ENCODE measurements at regions not wholly inside any gene's neighbourhood (a gene's known extent, or its start where the extent isn't known, plus 50 kb on each side); places are given as distances from the start of the nearest gene placed in this dataset.
"Not testable (repeated sequence)": the region's sequence is repeated elsewhere in the genome, so short reads cannot be mapped to it uniquely, and the experiment has no call there.

DNA sequence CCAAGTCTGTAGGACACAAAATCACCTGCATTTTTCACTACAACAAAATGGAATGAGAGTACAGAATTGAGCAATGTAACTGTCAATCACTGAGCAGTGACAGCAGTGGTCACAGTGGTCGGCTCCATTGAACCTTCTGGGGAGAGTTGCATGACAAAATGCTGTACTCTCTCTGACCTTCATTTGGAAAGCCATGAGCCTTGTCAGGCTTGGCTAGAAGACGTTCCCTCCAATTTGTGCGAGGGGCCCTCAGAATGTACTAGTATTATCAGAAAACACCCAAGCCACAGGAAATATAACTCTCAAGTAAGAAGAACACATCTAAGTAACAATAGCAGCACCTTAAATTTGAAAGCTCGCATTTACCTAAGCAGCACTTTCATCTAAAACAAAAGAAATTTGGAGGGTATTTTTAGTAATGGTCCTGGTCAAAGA, 425.6 kb upstream of the MEF2C start:
- TF ChIP-seq, protein P1, sequence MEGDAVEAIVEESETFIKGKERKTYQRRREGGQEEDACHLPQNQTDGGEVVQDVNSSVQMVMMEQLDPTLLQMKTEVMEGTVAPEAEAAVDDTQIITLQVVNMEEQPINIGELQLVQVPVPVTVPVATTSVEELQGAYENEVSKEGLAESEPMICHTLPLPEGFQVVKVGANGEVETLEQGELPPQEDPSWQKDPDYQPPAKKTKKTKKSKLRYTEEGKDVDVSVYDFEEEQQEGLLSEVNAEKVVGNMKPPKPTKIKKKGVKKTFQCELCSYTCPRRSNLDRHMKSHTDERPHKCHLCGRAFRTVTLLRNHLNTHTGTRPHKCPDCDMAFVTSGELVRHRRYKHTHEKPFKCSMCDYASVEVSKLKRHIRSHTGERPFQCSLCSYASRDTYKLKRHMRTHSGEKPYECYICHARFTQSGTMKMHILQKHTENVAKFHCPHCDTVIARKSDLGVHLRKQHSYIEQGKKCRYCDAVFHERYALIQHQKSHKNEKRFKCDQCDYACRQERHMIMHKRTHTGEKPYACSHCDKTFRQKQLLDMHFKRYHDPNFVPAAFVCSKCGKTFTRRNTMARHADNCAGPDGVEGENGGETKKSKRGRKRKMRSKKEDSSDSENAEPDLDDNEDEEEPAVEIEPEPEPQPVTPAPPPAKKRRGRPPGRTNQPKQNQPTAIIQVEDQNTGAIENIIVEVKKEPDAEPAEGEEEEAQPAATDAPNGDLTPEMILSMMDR (IDR thresholded peaks at IDR 0.05; ENCODE audit: low read depth, low read length) = no peak
- no peak for DNase-seq (ENCODE audit: low read depth, low spot score)
- in situ Hi-C loops (cut with HindIII; ENCODE audit: low sequenced_read_pairs) = no loop called here
- no peak overlapping the region for H3K4me3 ChIP-seq (ENCODE audit: low read depth, low read length)

DNA sequence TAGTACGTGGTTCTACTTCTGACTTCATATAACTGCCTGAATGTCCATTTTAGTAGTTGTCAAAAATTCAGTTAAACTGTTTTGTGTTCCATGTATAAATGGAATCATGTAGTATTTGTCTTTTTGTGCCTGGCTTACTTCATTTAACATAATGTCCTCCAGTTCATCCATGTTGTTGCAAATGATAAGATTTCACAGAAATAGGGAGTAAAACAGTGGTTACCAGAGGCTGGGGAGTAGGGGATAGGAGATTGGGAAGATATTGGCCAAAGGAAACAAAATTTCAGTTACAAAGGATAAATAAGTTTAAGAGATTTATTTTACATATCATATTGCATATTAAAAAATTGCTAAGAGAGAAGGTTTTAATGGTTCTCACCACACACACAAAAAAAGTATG, 425.0 kb upstream of the MEF2C start:
- DNase-seq (ENCODE audit: low read depth, low spot score) = no peak
- in situ Hi-C loops (cut with HindIII; ENCODE audit: low sequenced_read_pairs) = no loop called here
- H3K4me3 ChIP-seq (ENCODE audit: low read depth, low read length) = no peak overlapping the region
- TF ChIP-seq, protein P1 (IDR thresholded peaks at IDR 0.05; ENCODE audit: low read depth, low read length) = no peak

DNA sequence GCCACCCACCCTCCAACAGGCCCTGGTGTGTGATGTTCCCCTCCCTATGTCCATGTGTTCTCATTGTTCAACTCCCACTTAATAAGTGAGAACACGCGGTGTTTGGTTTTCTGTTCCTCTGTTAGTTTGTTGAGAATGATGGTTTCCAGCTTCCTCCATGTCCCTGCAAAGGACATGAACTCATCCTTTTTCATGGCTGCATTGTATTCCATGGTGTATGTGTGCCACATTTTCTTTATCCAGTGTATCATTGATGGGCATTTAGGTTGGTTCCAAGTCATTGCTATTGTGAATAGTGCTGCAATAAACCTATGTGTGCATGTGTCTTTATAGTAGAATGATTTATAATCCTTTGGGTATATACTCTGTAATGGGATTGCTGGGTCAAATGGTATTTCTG, 424.2 kb upstream of the MEF2C start:
- H3K4me3 ChIP-seq (ENCODE audit: low read depth, low read length); in situ Hi-C loops (cut with HindIII; ENCODE audit: low sequenced_read_pairs); DNase-seq (ENCODE audit: low read depth, low spot score): not testable (repeated sequence)

DNA sequence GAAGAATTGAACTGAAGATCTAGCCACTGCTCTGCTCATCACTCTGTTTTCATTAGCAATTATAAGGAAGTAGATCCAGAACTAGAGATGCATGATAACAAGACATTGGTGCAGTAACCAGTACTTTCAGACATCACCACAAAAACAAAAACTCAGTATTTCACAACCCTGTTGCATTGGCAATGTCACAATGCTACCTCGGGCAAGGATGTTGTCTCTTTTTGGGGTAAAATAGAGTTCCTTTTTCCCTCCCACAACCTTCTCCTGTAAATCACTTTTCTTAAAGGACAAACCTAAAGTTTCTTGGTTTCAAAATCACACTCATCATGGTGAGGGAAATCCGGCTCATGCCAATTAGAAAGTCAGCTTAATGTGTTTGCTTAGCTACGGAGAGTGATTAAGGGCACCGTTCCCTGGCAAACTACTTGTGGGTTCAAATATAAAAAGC, 420.1 kb upstream of the MEF2C start:
- H3K4me3 ChIP-seq (ENCODE audit: low read depth, low read length) = no peak overlapping the region
- DNase-seq (ENCODE audit: low read depth, low spot score) = no peak
- in situ Hi-C loops (cut with HindIII; ENCODE audit: low sequenced_read_pairs) = no loop called here
- TF ChIP-seq, protein P1 (IDR thresholded peaks at IDR 0.05; ENCODE audit: low read depth, low read length) = no peak

DNA sequence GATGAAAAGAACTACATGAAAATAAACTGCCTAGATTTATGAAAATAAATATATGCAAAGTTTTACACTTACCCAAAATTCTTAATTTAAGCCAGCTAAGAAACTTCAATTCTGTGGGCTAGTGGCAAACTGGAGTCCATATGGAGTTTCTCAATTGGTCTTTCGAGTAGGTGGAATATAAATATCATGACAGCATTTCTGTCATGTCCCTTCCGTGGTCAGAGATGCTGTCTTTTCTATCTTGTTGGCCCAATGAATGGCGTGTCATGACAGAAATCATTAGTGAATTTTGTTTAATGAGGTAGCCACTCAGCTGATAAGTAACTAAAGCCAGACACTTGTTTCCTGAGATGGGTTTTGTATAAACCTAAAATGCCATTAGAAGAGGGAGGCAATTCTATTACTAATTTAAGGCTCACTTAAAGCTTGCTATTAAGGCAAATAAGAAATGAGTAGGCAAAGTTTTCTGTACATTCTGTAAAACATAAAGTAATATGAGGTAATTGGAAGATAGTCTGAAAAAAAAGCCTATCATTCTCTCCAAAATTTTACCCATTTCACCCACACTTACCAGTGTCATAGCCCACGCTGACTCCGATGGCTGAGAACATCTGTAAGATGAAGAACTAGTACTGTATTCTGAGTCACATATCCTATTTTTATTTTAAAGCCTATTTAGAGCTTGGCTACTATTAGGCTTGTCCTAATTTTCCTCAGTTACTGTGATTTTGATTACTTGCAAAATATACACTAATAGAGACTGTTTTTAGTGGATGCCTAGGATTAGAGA, 419.3 kb upstream of the MEF2C start:
- TF ChIP-seq, protein P1 (IDR thresholded peaks at IDR 0.05; ENCODE audit: low read depth, low read length) = no peak
- no peak for DNase-seq (ENCODE audit: low read depth, low spot score)
- in situ Hi-C loops (cut with HindIII; ENCODE audit: low sequenced_read_pairs) = no loop called here
- no peak overlapping the region for H3K4me3 ChIP-seq (ENCODE audit: low read depth, low read length)

DNA sequence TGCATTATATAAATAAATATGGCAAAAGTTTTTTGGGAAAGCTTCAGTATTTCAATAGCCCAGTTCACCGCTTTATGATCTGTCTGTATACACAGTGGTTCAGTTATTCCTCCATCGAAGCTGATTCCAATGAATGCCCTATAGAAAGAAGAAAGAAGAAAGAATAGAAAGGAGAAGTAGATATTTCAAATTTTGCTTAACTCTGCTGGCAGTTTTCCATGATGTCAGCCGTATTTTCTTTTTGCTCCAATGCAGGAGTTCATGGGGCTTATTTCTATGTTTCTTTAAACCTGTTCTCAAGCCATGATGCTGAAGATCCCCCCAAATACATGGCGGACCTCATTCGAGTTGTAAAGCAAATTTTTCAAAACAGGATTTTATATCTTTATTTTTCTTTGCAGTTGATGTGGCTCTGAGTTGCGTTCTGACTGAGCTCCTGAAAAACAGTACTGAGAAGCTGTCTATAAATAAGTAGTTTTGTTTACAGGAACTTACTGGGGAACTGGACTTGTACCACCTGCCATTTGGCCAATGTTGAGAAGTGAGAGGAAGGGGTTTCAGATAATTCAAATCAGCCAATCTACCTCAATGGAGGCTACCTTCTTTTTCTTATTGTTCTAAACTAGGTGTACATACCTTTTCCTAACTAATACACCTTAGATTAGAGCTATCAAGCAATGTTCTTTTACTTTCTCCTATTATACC, 418.5 kb upstream of the MEF2C start:
- TF ChIP-seq, protein P1 (IDR thresholded peaks at IDR 0.05; ENCODE audit: low read depth, low read length) = no peak
- no peak overlapping the region for H3K4me3 ChIP-seq (ENCODE audit: low read depth, low read length)
- no peak for DNase-seq (ENCODE audit: low read depth, low spot score)
- in situ Hi-C loops (cut with HindIII; ENCODE audit: low sequenced_read_pairs) = no loop called here

DNA sequence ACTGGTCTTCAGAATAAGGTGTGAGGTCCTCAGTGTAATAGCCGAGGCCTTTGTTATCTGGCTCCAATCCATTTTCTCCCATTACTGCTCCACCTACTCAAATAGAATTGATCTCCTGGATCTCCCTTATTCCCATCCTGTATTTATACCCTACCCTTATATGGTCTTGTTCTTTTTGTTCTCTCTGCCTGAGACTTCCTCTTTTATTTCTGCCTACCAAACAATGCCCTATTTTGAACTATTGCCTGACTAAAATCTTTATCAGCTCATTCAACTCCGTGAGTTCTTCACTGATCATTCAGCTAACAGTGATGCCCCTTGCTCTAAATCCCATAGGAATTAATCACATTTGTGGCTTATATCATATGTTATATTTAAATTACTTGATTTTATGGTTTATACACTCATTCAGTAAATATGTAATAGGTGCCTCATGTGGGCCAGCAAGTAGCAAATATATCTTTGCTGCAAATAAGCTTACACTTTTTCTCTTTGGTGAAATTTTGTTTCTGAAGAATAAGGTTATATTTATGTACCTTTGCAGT, 417.5 kb upstream of the MEF2C start:
- TF ChIP-seq, protein P1 (IDR thresholded peaks at IDR 0.05; ENCODE audit: low read depth, low read length) = no peak
- in situ Hi-C loops (cut with HindIII; ENCODE audit: low sequenced_read_pairs) = no loop called here
- DNase-seq (ENCODE audit: low read depth, low spot score) = no peak
- H3K4me3 ChIP-seq (ENCODE audit: low read depth, low read length) = no peak overlapping the region
